IPS DF 19.7 (cell line): ENCODE measurements at regions not wholly inside any gene's neighbourhood (a gene's known extent, or its start where the extent isn't known, plus 50 kb on each side); places are given as distances from the start of the nearest gene placed in this dataset.
"Not testable (repeated sequence)": the region's sequence is repeated elsewhere in the genome, so short reads cannot be mapped to it uniquely, and the experiment has no call there.

Experiments
- DNase-seq: peaks from one replicate; pipeline ENCODE4 v3.0.0-alpha.2; 2013; ENCODE audit warnings: low read depth, low spot score

DNA sequence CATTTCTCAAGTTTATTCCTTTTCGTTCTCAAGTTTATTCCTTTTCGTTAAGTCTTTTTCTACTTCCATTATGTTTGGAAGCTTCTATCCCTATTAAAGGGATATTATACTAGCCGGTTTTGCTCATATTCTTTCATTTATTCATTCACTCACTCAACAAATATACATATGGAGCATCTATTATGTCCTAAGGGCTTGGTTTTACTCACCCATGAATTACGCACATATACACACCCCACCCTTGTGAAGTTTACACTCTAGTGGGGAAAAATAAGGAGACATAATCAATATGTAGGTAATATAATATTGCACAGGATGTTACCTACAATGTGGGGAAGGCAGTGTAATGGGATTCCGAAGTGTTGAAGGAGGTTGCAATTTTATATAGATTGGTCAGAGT lies 90.5 kb downstream of the ACTL7B start:
- DNase-seq = no peak

DNA sequence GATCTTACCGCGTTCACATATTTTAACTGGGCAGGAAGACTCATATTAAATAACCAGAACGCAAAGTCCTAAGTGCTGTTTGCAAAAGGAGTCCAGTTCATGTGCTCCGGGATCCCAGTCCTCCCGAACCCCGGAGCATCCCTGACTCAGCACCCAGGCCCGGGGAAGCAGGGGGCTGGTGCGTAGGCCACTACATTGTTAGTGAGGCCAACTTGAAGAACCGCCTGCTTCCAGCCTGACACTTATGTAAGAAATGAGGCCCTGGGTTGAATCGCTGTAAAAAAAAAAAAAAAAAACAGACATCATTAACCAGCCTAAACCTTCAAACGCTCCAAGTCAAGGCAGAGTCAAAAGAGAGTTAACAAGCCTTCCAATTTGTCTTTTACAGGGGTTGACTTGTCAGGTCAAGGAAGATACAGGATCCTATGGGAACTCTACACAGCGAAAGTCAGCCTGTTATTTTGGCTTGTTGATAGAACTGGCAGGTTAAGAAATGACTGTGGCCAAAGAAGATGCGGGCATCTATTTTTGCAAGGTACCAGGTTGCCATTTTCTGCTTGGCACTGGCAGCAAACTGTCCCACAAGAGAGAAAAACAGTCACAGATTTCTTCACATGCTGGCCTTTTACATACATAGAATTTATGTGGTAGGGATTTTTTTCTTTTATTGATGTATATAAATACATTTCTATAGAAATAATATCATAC lies 93.3 kb downstream of the ACTL7B start:
- no peak for DNase-seq

- no peak for DNase-seq
Observed at GRCh38 chr9:108761655-108762347, 94.0 kb downstream of the ACTL7B start.

DNA sequence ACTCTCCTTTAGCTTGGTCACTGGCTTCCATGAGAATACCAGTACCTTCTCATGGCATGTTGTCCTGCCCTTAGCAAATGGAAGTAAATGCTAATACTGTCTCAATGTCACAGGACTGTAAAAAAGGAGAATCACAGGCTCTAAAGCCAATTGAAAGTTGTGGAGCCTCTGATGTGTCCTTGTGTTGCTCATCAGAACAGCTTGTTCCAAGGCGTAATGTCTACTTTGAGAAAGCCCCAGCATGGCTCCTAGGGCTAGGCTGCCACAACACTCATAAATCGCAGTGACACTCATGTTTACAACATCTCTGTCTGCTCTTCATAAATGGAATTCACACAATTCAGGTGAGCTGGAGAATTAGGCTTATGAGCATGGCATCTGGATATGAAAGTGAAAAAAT lies 94.9 kb downstream of the ACTL7B start:
- DNase-seq = no peak

DNA sequence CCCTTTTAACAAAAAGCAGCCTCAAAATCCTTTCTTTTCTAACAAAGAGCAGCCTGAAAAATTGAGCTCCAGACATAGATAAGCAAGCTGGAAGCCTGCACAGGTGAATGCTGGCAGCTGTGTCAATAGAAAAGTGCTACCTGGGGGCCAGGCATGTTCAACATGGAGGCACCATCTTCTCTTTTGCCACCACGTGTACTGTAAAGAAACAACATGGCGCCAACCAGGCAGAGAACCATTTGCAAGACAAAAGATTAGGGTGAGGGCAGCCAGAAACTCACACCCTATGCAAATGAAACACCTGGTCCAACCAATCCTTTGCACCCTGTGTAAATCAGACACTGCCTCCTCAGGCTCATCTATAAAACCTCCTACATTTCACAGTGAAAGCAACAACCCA lies 96.0 kb downstream of the ACTL7B start:
- DNase-seq = no peak

DNA sequence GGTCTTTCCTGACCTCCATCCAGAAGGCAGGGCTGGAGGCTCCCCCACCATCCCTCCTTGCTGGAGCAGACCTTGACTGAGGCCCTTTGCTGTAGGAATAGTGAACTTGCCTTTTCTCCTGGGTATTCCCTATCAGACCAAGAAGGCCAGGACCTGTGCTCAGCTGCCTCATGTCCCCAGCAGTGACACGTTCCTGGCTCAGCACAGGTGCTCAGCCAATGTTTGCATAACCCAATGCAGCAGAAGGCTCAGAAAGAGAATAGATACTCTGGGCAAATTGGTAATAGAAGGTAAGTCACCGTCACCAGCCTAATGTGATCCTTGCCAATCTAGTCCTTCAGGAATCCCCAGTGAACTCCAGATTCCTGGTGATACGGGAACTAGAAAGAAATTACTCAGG lies 96.4 kb downstream of the ACTL7B start:
- DNase-seq = no peak

- no peak for DNase-seq
Observed at GRCh38 chr9:108756746-108757490, 98.9 kb downstream of the ACTL7B start.

DNA sequence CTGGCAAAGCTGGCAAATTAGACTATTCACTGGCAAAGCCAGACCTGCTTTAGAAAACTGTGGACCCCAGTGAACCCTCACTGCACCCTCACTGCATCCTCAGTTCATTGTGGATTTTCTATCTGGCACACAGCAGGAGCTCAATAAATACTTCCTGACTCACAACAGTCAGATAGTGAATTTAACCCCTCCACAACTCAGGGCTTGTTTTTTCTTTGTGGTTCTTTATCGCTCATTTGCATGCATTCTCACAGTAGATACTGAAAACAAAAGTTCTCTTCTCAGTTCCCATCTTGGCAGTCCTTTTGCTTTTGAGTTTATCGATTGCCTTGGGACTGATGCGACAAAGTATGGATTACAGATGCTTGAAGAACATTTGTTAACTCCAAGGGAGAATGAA lies 99.8 kb downstream of the ACTL7B start:
- DNase-seq = no peak

- DNase-seq = no peak
Observed at GRCh38 chr9:108751369-108751768, 104.4 kb downstream of the ACTL7B start.

GRCh38 chr9:108750661-108751215 lies 105.0 kb downstream of the ACTL7B start:
- DNase-seq = no peak

- DNase-seq = no peak
Observed at GRCh38 chr9:108748776-108749175, 107.0 kb downstream of the ACTL7B start.

- DNase-seq = no peak
Observed at GRCh38 chr9:108746864-108747263, 108.9 kb downstream of the ACTL7B start.

DNA sequence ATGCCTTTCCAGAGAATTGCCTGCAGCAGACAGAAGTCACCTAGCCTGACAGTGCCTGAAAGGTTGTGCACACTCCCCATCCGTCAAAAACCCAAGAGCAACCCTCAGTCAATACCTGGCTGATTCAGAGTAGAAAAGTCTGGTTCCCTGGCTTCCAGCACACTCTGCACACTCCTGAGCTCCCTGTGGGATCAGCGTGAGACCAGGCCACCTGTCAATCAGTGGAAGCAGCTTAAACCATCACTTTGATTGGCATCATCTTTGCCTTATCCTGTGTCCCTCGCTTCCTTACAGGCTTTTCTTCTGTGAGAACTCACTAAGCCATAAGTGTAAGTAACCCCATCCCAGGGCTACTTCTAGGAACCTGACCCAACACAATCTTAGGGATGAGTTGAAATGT lies 109.8 kb downstream of the ACTL7B start:
- DNase-seq = no peak

GRCh38 chr9:108744641-108745040 lies 111.1 kb downstream of the ACTL7B start:
- DNase-seq = no peak

DNA sequence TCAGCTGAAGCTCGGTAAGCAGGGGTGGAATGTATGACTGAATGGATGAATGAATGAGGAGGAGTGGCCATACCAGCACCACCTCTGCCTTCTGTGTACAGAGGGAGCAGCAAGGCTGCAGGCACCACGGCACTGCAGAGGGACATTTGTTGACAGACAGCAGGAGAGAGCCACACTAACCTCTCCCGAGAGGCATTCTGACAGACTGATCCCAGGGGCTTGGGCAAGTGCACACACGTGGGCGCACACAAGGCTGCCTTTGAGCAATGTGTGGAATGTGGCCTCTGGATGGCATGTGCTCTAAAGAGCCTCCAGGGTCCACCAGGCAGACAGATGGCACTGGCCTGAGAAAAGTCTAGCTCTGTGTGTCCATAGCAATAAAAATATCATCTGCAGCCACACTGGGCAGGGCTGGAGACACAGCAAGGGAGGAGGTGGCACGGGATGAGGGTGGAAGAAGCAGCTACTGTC lies 111.8 kb downstream of the ACTL7B start:
- DNase-seq = no peak

DNA sequence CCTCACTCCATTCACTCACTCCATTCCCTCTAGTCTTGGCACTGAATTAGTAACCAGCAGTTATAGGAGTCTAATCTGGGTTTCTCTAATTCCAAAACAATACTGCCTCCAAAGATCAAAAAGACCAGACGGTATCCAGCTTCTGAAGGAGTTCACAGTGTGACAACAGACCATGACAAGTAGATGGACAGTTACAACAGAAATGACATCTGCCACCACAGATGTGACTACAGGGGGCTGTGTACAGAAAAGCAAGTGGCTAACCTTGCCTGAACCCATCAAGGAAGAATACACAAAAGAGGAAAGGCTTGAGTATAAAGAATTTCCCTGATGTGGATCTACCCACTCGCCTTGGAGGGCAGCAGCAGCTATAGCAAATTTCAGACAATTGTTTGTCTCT lies 112.4 kb downstream of the ACTL7B start:
- DNase-seq = no peak

- no peak for DNase-seq
Observed at GRCh38 chr9:108742191-108742590, 113.6 kb downstream of the ACTL7B start.

- not testable (repeated sequence) for DNase-seq
Observed at GRCh38 chr9:108731292-108731691, 124.5 kb downstream of the ACTL7B start.

GRCh38 chr9:108727580-108728111 lies 128.1 kb downstream of the ACTL7B start:
- no peak for DNase-seq

- DNase-seq = no peak
Observed at GRCh38 chr9:108724652-108725051, 131.1 kb downstream of the ACTL7B start.

- DNase-seq = no peak
Observed at GRCh38 chr9:108724122-108724521, 131.7 kb downstream of the ACTL7B start.

GRCh38 chr9:108722396-108722795 lies 133.4 kb downstream of the ACTL7B start:
- no peak for DNase-seq
